Endothelial cell of umbilical vein (primary cell): ENCODE measurements at regions not wholly inside any gene's neighbourhood (a gene's known extent, or its start where the extent isn't known, plus 50 kb on each side); places are given as distances from the start of the nearest gene placed in this dataset.

Experiments
- BruUV-seq: library from RNA; stranded (reverse); fragments of 400-500 nt; replicated peaks from 2 replicates; lab custom pipeline; 2021; lab: Mats Ljungman, UMichigan
- CTCF ChIA-PET: fragments of 300-600, 350-600 bp; sonication (Branson Sonifier 250); formaldehyde crosslinking; loops from one replicate; lab custom pipeline; 2021; ENCODE audit warnings: antibody characterized with exemption, inconsistent platforms; lab: Charles Lee
- POLR2A ChIA-PET: fragments of 300-600, 350-600 bp; sonication (Branson Sonifier 250); formaldehyde crosslinking; loops from one replicate; lab custom pipeline; 2021; ENCODE audit warnings: antibody characterized with exemption, inconsistent platforms; lab: Charles Lee
- DNase-seq: peaks from one replicate; pipeline ENCODE4 v3.0.0-alpha.2; 2011; ENCODE audit warnings: low read depth, low spot score
- FAIRE-seq: peaks from 2 replicates; lab custom pipeline; 2011; peaks lifted over from hg19 to GRCh38; lab: Jason Lieb, UNC
- H2AFZ ChIP-seq: 2 replicates; pipeline ENCODE4 v1.6.0; 2012; ENCODE audit warnings: low read depth, low read length, control low read depth, inconsistent platforms
- H3K27ac ChIP-seq: 2 replicates; pipeline ENCODE4 v1.5.1; 2011; ENCODE audit warnings: low read depth, mild to moderate bottlenecking, control low read depth, low read length, moderate library complexity; ENCODE audit not compliant: insufficient read depth
- H3K27me3 ChIP-seq, 2 experiments: 2 replicates each; pipeline versions ENCODE4 v1.6.0 to v1.6.1; 2011; ENCODE audit warnings: low read length in 2 of 2, mixed read lengths in 1 of 2; ENCODE audit not compliant: control insufficient read depth in 2 of 2, insufficient read depth in 2 of 2
- H3K36me3 ChIP-seq, 2 experiments: 2 replicates in 1 of 2; 3 replicates in 1 of 2; pipeline ENCODE4 v1.5.1; 2011; ENCODE audit warnings: low read length in 2 of 2, mild to moderate bottlenecking in 1 of 2, moderate library complexity in 1 of 2; ENCODE audit not compliant: control insufficient read depth in 2 of 2, insufficient read depth in 2 of 2; ENCODE audit errors: extremely low read depth in 1 of 2
- H3K4me1 ChIP-seq: 3 replicates; pipeline ENCODE4 v1.5.1; 2011; ENCODE audit warnings: mild to moderate bottlenecking, low read length; ENCODE audit not compliant: control insufficient read depth, insufficient read depth; ENCODE audit errors: extremely low read depth
- H3K4me2 ChIP-seq: 2 replicates; pipeline ENCODE4 v1.6.1; 2011; ENCODE audit warnings: low read length, control low read depth, mixed read lengths; ENCODE audit not compliant: insufficient read depth
- H3K4me3 ChIP-seq, 3 experiments: fragments of 200-600 bp in 1 of 3; sonication (generic), shearing (Covaris generic) in 1 of 3; replicated peaks in 1 of 3; 2 replicates each; pipeline ENCODE4 v1.5.1; 2011 to 2016; ENCODE audit warnings: control low read depth in 3 of 3, low read length in 3 of 3, mild to moderate bottlenecking in 2 of 3, inconsistent platforms in 1 of 3, low read depth in 1 of 3, moderate library complexity in 1 of 3; ENCODE audit not compliant: insufficient read depth in 1 of 3
- H3K79me2 ChIP-seq: 2 replicates; pipeline ENCODE4 v1.6.0; 2012; ENCODE audit warnings: low read length, inconsistent platforms; ENCODE audit not compliant: control insufficient read depth, insufficient read depth
- H3K9ac ChIP-seq: replicated peaks from 2 replicates; pipeline ENCODE3; 2011; ENCODE audit warnings: low read length, control low read depth; ENCODE audit not compliant: insufficient read depth; ENCODE audit errors: extremely low read depth
- H3K9me1 ChIP-seq: replicated peaks from 3 replicates; pipeline ENCODE4 v1.6.0; 2011; ENCODE audit warnings: mild to moderate bottlenecking, low read length; ENCODE audit not compliant: control insufficient read depth, insufficient read depth; ENCODE audit errors: extremely low read depth
- H3K9me3 ChIP-seq: replicated peaks from 2 replicates; pipeline ENCODE4 v1.5.1; 2012; ENCODE audit warnings: low read length, inconsistent platforms; ENCODE audit not compliant: control insufficient read depth, insufficient read depth
- H4K20me1 ChIP-seq: replicated peaks from 2 replicates; pipeline ENCODE3; 2011; ENCODE audit warnings: mild to moderate bottlenecking, low read length; ENCODE audit not compliant: control insufficient read depth, insufficient read depth; ENCODE audit errors: extremely low read depth
- CTCF ChIP-seq, 2 donors: IDR thresholded peaks; 1 replicate in 1 of 2; 2 replicates in 1 of 2; pipeline ENCODE4 v1.5.1; 2011; ENCODE audit warnings: low read length in 2 of 2, mild to moderate bottlenecking in 2 of 2, moderate library complexity in 2 of 2, control low read depth in 1 of 2, inconsistent platforms in 1 of 2, low read depth in 1 of 2; ENCODE audit not compliant: insufficient read depth in 1 of 2; ENCODE audit errors: extremely low read depth in 1 of 2
- FOS ChIP-seq: IDR thresholded peaks from 2 replicates; pipeline ENCODE4 v1.6.1; 2011; ENCODE audit warnings: mild to moderate bottlenecking, low read length, moderate library complexity, borderline replicate concordance; ENCODE audit not compliant: insufficient read depth
- GATA2 ChIP-seq: IDR thresholded peaks from 2 replicates; pipeline ENCODE4 v1.7.0; 2011; ENCODE audit warnings: low read depth, mild to moderate bottlenecking, moderate library complexity, mixed read lengths, low read length; ENCODE audit not compliant: insufficient read length, insufficient read depth
- JUN ChIP-seq: IDR thresholded peaks from 2 replicates; pipeline ENCODE4 v1.6.1; 2011; ENCODE audit warnings: borderline replicate concordance, low read depth; ENCODE audit not compliant: insufficient read length, insufficient read depth
- MAX ChIP-seq: IDR thresholded peaks from 2 replicates; pipeline ENCODE4 v1.6.1; 2011; ENCODE audit not compliant: insufficient read depth, insufficient read length
- MYC ChIP-seq: IDR thresholded peaks from one replicate; pipeline ENCODE4 v1.6.1; 2011; ENCODE audit warnings: mild to moderate bottlenecking, low read depth, low read length
- POLR2A ChIP-seq: IDR thresholded peaks from 2 replicates; pipeline ENCODE4 v1.6.1; 2012; ENCODE audit warnings: low read depth, mild to moderate bottlenecking, control low read depth, low read length
- POLR2AphosphoS5 ChIP-seq: IDR thresholded peaks from 2 replicates; pipeline ENCODE4 v1.6.1; 2012; ENCODE audit warnings: low read depth, mild to moderate bottlenecking, control low read depth, low read length, moderate library complexity; ENCODE audit not compliant: insufficient read depth
- dilution Hi-C: fragments of 300-500 bp; cut with MboI; formaldehyde crosslinking; loops from one replicate; pipeline ENCODE4 v1.15.0; 2019; ENCODE audit warnings: low sequenced_read_pairs; ENCODE audit not compliant: extremely low pct_ligation_motif_present
- intact Hi-C: fragments of 100-400 bp; cut with micrococcal nuclease; formaldehyde crosslinking; loops from one replicate; pipeline ENCODE4 v1.10.0; 2022

GRCh38 chr1:219732814-219733491, 120.0 kb upstream of the ZC3H11B start:
- Histone ChIP-seq H4K20me1 (no peaks in the 10 kb centered on the region), H3K4me2 (no peak overlapping the region), H3K27me3 (no peaks in the 10 kb centered on the region), H3K4me3 (no peak overlapping the region), H3K36me3 (no peaks in the 10 kb centered on the region), H3K9me3 (no peaks in the 10 kb centered on the region), H3K27ac (no peak overlapping the region), H3K4me1 (no peaks in the 10 kb centered on the region), H3K9ac (no peak overlapping the region), H3K79me2 (no peaks in the 10 kb centered on the region), H2AFZ (no peak overlapping the region), H3K9me1 (no peaks in the 10 kb centered on the region)
- BruUV-seq: no TSS peak
- FAIRE-seq: no peak
- ChIA-PET POLR2A (no interaction called here), CTCF (no interaction called here)
- dilution Hi-C loops (no loop called here), intact Hi-C loops (no loop called here)
- TF ChIP-seq CTCF (IDR thresholded peaks at IDR 0.05; ENCODE audit: extremely low read depth in 1 of 2, insufficient read depth in 1 of 2, low read depth in 1 of 2, low read length in 2 of 2) (no peak), JUN (no peak), POLR2AphosphoS5 (no peak), POLR2A (no peak), MYC (no peak), GATA2 (no peak)
- no peak for DNase-seq

DNA sequence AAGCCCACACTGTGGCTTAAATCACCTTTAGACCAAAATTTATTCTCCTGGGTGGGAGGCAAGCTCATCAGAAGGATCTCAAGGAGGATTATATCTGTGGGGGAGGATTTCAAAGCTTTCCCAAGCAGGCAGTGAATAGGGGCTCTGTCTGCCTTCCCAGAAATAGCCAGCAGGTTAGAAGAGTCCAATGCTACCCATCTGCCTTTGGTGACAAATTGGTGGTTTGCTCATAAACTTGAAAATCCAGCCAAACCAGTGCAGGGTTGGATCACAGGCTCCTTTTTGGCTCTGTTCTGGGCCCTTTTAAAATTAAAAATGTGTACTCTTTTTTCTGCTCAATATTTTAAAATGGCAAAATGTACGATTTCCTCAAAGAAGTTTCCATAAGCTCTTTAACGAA, 118.9 kb upstream of the ZC3H11B start:
- Histone ChIP-seq H3K79me2 (no peaks in the 10 kb centered on the region), H3K9ac (no peak overlapping the region), H2AFZ (no peak overlapping the region), H3K27ac (no peak overlapping the region), H3K4me2 (no peak overlapping the region), H3K9me3 (no peaks in the 10 kb centered on the region), H3K4me3 (no peak overlapping the region), H4K20me1 (no peaks in the 10 kb centered on the region), H3K27me3 (no peaks in the 10 kb centered on the region), H3K36me3 (no peaks in the 10 kb centered on the region), H3K9me1 (no peaks in the 10 kb centered on the region), H3K4me1 (no peaks in the 10 kb centered on the region)
- no TSS peak for BruUV-seq
- intact Hi-C loops (no loop called here), dilution Hi-C loops (no loop called here)
- no peak for DNase-seq
- ChIA-PET CTCF (no interaction called here), POLR2A (no interaction called here)
- FAIRE-seq: no peak
- TF ChIP-seq FOS (no peak), MAX (no peak), POLR2A (no peak)
